ENCODE measurements at regions not wholly inside any gene's neighbourhood (a gene's known extent, or its start where the extent isn't known, plus 50 kb on each side); places are given as distances from the start of the nearest gene placed in this dataset.

DNA sequence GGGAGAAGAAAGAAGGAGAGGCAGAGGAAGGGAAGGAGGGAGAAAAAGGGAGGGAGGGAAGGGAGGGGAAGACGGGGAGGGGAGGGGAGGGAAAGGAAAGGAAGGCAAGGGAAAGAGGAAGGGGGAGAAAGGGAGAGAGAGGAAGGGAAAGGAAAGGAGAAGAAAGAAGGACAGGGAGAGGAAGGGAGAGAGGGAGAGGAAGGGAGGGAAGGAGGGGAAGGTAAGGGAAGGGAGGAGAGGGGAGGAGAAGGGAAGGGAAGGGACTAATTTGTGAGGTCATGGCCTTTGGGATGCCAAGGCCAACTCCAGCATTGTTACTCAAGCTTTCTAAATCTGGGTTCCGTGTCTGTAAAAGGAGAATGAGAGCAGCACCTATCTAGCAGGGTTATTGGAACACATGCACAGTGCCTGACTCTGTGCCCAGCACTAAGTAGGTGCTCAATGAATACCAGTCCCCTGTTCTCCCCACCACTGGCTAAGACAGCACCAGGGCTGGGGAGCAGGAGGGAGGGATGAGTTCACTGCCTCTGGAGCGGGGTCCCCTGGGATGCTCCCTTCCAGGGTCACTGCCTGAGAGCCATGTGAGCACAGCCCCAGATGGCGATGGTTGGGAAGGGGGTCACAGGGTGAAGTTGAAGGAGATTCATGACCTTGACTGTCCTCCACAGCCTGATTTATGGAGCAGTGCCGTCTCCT lies 560.1 kb upstream of the TBX3 start:
- Histone ChIP-seq H3K36me3 (replicated peaks in 1 of 2; ENCODE audit: insufficient read depth in 1 of 2, low read depth in 2 of 2) (no peaks in the 10 kb centered on the region), H3K9me3 (no peaks in the 10 kb centered on the region), H3K4me3 (no peak overlapping the region), H3K27me3 (no peaks in the 10 kb centered on the region), H3K4me1 (no peaks in the 10 kb centered on the region), H3K27ac (no peak overlapping the region)
- no peak for DNase-seq
- TF ChIP-seq, protein P1, sequence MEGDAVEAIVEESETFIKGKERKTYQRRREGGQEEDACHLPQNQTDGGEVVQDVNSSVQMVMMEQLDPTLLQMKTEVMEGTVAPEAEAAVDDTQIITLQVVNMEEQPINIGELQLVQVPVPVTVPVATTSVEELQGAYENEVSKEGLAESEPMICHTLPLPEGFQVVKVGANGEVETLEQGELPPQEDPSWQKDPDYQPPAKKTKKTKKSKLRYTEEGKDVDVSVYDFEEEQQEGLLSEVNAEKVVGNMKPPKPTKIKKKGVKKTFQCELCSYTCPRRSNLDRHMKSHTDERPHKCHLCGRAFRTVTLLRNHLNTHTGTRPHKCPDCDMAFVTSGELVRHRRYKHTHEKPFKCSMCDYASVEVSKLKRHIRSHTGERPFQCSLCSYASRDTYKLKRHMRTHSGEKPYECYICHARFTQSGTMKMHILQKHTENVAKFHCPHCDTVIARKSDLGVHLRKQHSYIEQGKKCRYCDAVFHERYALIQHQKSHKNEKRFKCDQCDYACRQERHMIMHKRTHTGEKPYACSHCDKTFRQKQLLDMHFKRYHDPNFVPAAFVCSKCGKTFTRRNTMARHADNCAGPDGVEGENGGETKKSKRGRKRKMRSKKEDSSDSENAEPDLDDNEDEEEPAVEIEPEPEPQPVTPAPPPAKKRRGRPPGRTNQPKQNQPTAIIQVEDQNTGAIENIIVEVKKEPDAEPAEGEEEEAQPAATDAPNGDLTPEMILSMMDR (IDR thresholded peaks at IDR 0.05), result no peak
- no peak for TF ChIP-seq POLR2A (IDR thresholded peaks at IDR 0.05)
- 55 to 74% methylated on average over 4 to 5 of the region's 5 CpGs for WGBS, 2 donors
- intact Hi-C loops (cut with DNase I), result no loop called here
- no peak for ATAC-seq

DNA sequence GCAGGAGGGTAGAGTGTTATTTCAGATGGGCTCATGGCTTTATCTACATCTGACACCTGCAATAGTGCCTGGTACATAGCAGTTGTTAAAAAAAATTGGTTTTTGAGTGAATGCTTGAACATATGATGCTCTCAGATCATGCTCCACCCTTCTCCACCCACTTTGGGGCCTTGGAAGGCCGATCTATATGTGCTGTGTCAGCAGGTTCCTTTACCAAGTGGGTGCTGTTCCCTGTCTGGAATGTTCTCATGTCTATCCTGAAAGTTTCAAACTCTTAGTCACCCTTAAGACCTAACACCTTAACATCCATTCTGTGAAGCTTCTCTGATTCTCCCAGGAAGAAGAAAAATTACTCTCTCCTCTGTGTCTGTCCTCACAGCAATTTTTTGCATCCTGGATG lies 556.3 kb upstream of the TBX3 start:
- H3K27me3 ChIP-seq, result no peaks in the 10 kb centered on the region
- WGBS, 2 donors, result 27 to 41% methylated on average over 1 of the region's 1 CpG
- H3K4me1 ChIP-seq, result no peaks in the 10 kb centered on the region
- H3K36me3 ChIP-seq (replicated peaks in 1 of 2; ENCODE audit: insufficient read depth in 1 of 2, low read depth in 2 of 2), result no peaks in the 10 kb centered on the region
- H3K27ac ChIP-seq, result no peak overlapping the region
- ATAC-seq, result no peak
- H3K4me3 ChIP-seq, result no peak overlapping the region
- no peak for TF ChIP-seq POLR2A (IDR thresholded peaks at IDR 0.05)
- TF ChIP-seq, protein P1 (IDR thresholded peaks at IDR 0.05), result no peak
- no peaks in the 10 kb centered on the region for H3K9me3 ChIP-seq
- no peak for DNase-seq
- intact Hi-C loops (cut with DNase I), result no loop called here

DNA sequence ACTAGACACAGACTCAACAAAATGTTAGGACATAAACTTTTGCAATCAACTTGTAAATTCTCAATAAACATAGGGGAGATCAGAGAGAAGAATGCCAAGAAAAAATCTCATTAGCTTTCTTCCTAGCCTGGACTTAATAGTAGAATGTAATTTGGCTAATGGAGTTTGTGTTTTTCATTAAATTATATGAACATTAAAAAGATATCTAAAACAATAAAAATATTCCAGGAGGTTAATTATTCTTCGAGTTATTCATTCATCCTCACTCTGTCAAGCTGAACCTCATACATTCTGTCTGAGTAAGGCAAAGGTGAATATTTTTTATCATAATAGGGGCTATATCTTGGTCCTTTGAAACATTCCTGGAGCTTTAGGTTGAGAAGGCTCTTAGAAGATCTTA lies 551.9 kb upstream of the TBX3 start:
- H3K36me3 ChIP-seq (replicated peaks in 1 of 2; ENCODE audit: insufficient read depth in 1 of 2, low read depth in 2 of 2), result no peaks in the 10 kb centered on the region
- H3K27me3 ChIP-seq, result no peaks in the 10 kb centered on the region
- no peak overlapping the region for H3K4me3 ChIP-seq
- ATAC-seq (no peak), DNase-seq (no peak)
- H3K9me3 ChIP-seq, result no peaks in the 10 kb centered on the region
- TF ChIP-seq POLR2A (IDR thresholded peaks at IDR 0.05), result no peak
- TF ChIP-seq, protein P1 (IDR thresholded peaks at IDR 0.05), result no peak
- intact Hi-C loops (cut with DNase I), result no loop called here
- H3K4me1 ChIP-seq, result no peaks in the 10 kb centered on the region
- 0 to 21% methylated on average over 1 of the region's 1 CpG for WGBS, 2 donors
- no peak overlapping the region for H3K27ac ChIP-seq

DNA sequence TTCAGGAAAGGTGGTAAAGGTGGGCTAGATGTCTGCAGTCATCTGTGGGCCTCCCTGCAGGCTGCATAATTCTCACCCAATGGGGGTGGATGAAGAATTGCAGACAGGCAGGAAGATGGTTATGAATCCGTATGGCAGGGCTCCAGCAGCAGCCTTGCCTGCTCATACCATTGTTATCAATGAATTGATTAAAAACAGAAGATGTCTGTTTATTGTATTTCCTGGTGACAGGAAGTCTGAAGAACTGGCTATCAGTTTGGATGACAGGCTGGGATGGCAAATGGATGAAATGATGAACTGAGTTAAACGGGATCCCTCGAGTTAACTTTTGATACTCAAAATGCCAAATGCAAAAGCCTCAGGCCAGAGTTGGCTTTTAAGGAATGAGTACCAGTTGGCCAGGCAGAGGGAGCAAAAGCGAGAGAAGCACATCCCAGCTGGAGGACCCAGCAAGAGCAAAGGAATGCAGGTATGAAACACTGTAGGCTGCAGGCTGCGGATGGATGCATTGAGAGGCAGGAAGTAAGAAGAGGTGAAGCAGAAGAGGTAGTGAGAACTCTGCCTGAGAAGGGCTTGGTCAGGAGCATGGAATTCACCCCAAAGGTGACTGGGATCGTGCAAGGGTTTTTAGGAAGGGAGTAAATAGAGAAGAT lies 550.0 kb upstream of the TBX3 start:
- TF ChIP-seq, protein P1 (IDR thresholded peaks at IDR 0.05), result no peak
- TF ChIP-seq POLR2A (IDR thresholded peaks at IDR 0.05), result no peak
- intact Hi-C loops (cut with DNase I), result no loop called here
- no peak overlapping the region for H3K27ac ChIP-seq
- H3K36me3 ChIP-seq (replicated peaks in 1 of 2; ENCODE audit: insufficient read depth in 1 of 2, low read depth in 2 of 2), result no peaks in the 10 kb centered on the region
- H3K27me3 ChIP-seq, result no peaks in the 10 kb centered on the region
- no peaks in the 10 kb centered on the region for H3K4me1 ChIP-seq
- ATAC-seq, result no peak
- no peak for DNase-seq
- no peak overlapping the region for H3K4me3 ChIP-seq
- H3K9me3 ChIP-seq, result no peaks in the 10 kb centered on the region
- WGBS, 2 donors, result 25 to 29% methylated on average over 6 of the region's 6 CpGs
